IMR-90 (cell line): ENCODE measurements at regions not wholly inside any gene's neighbourhood (a gene's known extent, or its start where the extent isn't known, plus 50 kb on each side); places are given as distances from the start of the nearest gene placed in this dataset.

ENCODE experiments used
- ATAC-seq: fragments of 200-7000 bp; cut with Tn5 transposase; 2 replicates; pipeline ENCODE4 v1.9.1; 2020; ENCODE audit warnings: low read depth, mild to moderate bottlenecking, moderate library complexity
- BruUV-seq: library from RNA; stranded (reverse); fragments of 400-500 nt; replicated peaks from 2 replicates; lab custom pipeline; 2021; lab: Mats Ljungman, UMichigan
- CTCF ChIA-PET: fragments of 300-600 bp; formaldehyde crosslinking; extraction: SDS; loops from one replicate; lab custom pipeline; 2021; ENCODE audit warnings: antibody characterized with exemption; lab: Yijun Ruan, JAX
- POLR2A ChIA-PET: fragments of 300-600 bp; sonication (Branson Sonifier 250); formaldehyde crosslinking; loops from one replicate; lab custom pipeline; 2022; ENCODE audit warnings: antibody characterized with exemption; ENCODE audit not compliant: unreplicated experiment; lab: Charles Lee
- DNase-seq: peaks from one replicate; pipeline ENCODE4 v3.0.0; 2013
- H2AFZ ChIP-seq: replicated peaks from 2 replicates; pipeline ENCODE3; 2013; ENCODE audit warnings: low read length, mild to moderate bottlenecking; ENCODE audit not compliant: poor library complexity
- H2AK5ac ChIP-seq: 2 replicates; pipeline ENCODE4 v1.6.1; 2013; ENCODE audit warnings: low read depth, low read length, inconsistent platforms
- H2AK9ac ChIP-seq: replicated peaks from 2 replicates; pipeline ENCODE3; 2013; ENCODE audit warnings: mild to moderate bottlenecking, low read depth, low read length, moderate library complexity; ENCODE audit not compliant: poor library complexity
- H2BK120ac ChIP-seq: 2 replicates; pipeline ENCODE4 v1.6.1; 2013; ENCODE audit warnings: low read depth, low read length, inconsistent platforms
- H2BK15ac ChIP-seq: 3 replicates; pipeline ENCODE4 v1.6.1; 2013; ENCODE audit warnings: low read depth, low read length, inconsistent platforms
- H2BK20ac ChIP-seq: 2 replicates; pipeline ENCODE4 v1.6.1; 2013; ENCODE audit warnings: low read depth, mild to moderate bottlenecking, inconsistent platforms, low read length, moderate library complexity
- H2BK5ac ChIP-seq: 2 replicates; pipeline ENCODE4 v1.6.1; 2013; ENCODE audit warnings: mild to moderate bottlenecking, low read depth, low read length, inconsistent platforms; ENCODE audit not compliant: poor library complexity, severe bottlenecking
- H3K14ac ChIP-seq: replicated peaks from 2 replicates; pipeline ENCODE4 v1.6.1; 2013; ENCODE audit warnings: low read depth, low read length, inconsistent platforms
- H3K18ac ChIP-seq: 2 replicates; pipeline ENCODE4 v1.6.1; 2013; ENCODE audit warnings: low read depth, low read length, control low read depth
- H3K23ac ChIP-seq: 2 replicates; pipeline ENCODE4 v1.6.1; 2013; ENCODE audit warnings: low read depth, low read length, inconsistent platforms
- H3K27ac ChIP-seq: 2 replicates; pipeline ENCODE4 v1.5.1; 2013; ENCODE audit warnings: mild to moderate bottlenecking, control low read depth, low read length; ENCODE audit not compliant: insufficient read depth
- H3K27me3 ChIP-seq: 2 replicates; pipeline ENCODE4 v1.6.1; 2013; ENCODE audit warnings: low read length; ENCODE audit not compliant: control insufficient read depth, insufficient read depth
- H3K36me3 ChIP-seq: 2 replicates; pipeline ENCODE4 v1.6.1; 2013; ENCODE audit warnings: low read length, mixed read lengths; ENCODE audit not compliant: control insufficient read depth, insufficient read depth
- H3K4ac ChIP-seq: 2 replicates; pipeline ENCODE4 v1.6.1; 2013; ENCODE audit warnings: low read depth, low read length, inconsistent platforms
- H3K4me1 ChIP-seq: 2 replicates; pipeline ENCODE4 v1.6.1; 2013; ENCODE audit warnings: low read length, mixed read lengths; ENCODE audit not compliant: control insufficient read depth, insufficient read depth
- H3K4me2 ChIP-seq: 2 replicates; pipeline ENCODE4 v1.6.1; 2013; ENCODE audit warnings: low read depth, mild to moderate bottlenecking, control low read depth, low read length, moderate library complexity
- H3K4me3 ChIP-seq: 2 replicates; pipeline ENCODE4 v1.5.1; 2013; ENCODE audit warnings: low read depth, mild to moderate bottlenecking, control low read depth, low read length, moderate library complexity; ENCODE audit not compliant: insufficient read depth
- H3K56ac ChIP-seq: 2 replicates; pipeline ENCODE4 v1.6.1; 2013; ENCODE audit warnings: low read length, inconsistent platforms; ENCODE audit not compliant: insufficient read depth; ENCODE audit errors: extremely low read depth
- H3K79me1 ChIP-seq, 2 experiments: 2 replicates each; pipeline ENCODE4 v1.6.1; 2013; ENCODE audit warnings: low read length in 2 of 2, inconsistent platforms in 1 of 2, low read depth in 1 of 2
- H3K9ac ChIP-seq: 2 replicates; pipeline ENCODE4 v1.6.1; 2013; ENCODE audit warnings: low read depth, low read length, control low read depth
- H3K9me1 ChIP-seq: 2 replicates; pipeline ENCODE4 v1.6.1; 2013; ENCODE audit warnings: low read length, inconsistent platforms; ENCODE audit not compliant: insufficient read depth
- H3K9me3 ChIP-seq: 2 replicates; pipeline ENCODE4 v1.6.1; 2013; ENCODE audit warnings: low read length; ENCODE audit not compliant: control insufficient read depth, insufficient read depth
- H4K20me1 ChIP-seq: 2 replicates; pipeline ENCODE4 v1.6.1; 2013; ENCODE audit warnings: low read length, inconsistent platforms; ENCODE audit not compliant: insufficient read depth
- H4K5ac ChIP-seq: 2 replicates; pipeline ENCODE4 v1.6.1; 2013; ENCODE audit warnings: mild to moderate bottlenecking, low read depth, low read length, control low read depth
- H4K8ac ChIP-seq, 2 experiments: 2 replicates each; pipeline ENCODE4 v1.6.1; 2013; ENCODE audit warnings: low read depth in 2 of 2, low read length in 2 of 2, control low read depth in 1 of 2, inconsistent platforms in 1 of 2
- H4K91ac ChIP-seq: 2 replicates; pipeline ENCODE4 v1.6.1; 2013; ENCODE audit warnings: low read depth, low read length, inconsistent platforms; ENCODE audit not compliant: insufficient read depth
- BHLHE40 ChIP-seq: fragments of 150-350 bp; IDR thresholded peaks from 2 replicates; pipeline ENCODE4 v1.6.1; 2016; ENCODE audit warnings: mild to moderate bottlenecking, low read depth, low read length
- CEBPB ChIP-seq: IDR thresholded peaks from 2 replicates; pipeline ENCODE4 v1.6.1; 2012; ENCODE audit warnings: low read depth, low read length, improper control_type of control experiment
- CHD1 ChIP-seq: IDR thresholded peaks from 2 replicates; pipeline ENCODE4 v1.6.1; 2012; ENCODE audit warnings: low read depth, low read length, improper control_type of control experiment
- FOS ChIP-seq: fragments of 150-350 bp; IDR thresholded peaks from 2 replicates; pipeline ENCODE4 v1.6.1; 2016; ENCODE audit warnings: low read depth, low read length
- MAFK ChIP-seq: IDR thresholded peaks from 2 replicates; pipeline ENCODE4 v1.6.1; 2012; ENCODE audit warnings: low read depth, low read length, improper control_type of control experiment
- MAZ ChIP-seq: IDR thresholded peaks from 2 replicates; pipeline ENCODE4 v1.6.1; 2012; ENCODE audit warnings: low read depth, mild to moderate bottlenecking, low read length, improper control_type of control experiment, moderate library complexity, borderline replicate concordance
- MXI1 ChIP-seq: IDR thresholded peaks from 2 replicates; pipeline ENCODE4 v1.6.1; 2012; ENCODE audit warnings: low read depth, mild to moderate bottlenecking, low read length, moderate library complexity, borderline replicate concordance
- NFE2L2 ChIP-seq: fragments of 150-350 bp; IDR thresholded peaks from 2 replicates; pipeline ENCODE4 v1.6.1; 2016; ENCODE audit warnings: low read depth, mild to moderate bottlenecking, low read length
- POLR2A ChIP-seq: IDR thresholded peaks from 2 replicates; pipeline ENCODE4 v1.6.1; 2012; ENCODE audit warnings: mild to moderate bottlenecking, low read depth, low read length
- RAD21 ChIP-seq: IDR thresholded peaks from 2 replicates; pipeline ENCODE4 v1.6.1; 2012; ENCODE audit warnings: low read length, improper control_type of control experiment
- RCOR1 ChIP-seq: IDR thresholded peaks from 2 replicates; pipeline ENCODE4 v1.6.1; 2012; ENCODE audit warnings: mild to moderate bottlenecking, low read length, improper control_type of control experiment; ENCODE audit not compliant: insufficient replicate concordance
- RFX5 ChIP-seq: IDR thresholded peaks from 2 replicates; pipeline ENCODE4 v1.8.0; 2012; ENCODE audit warnings: low read depth, mild to moderate bottlenecking, low read length, moderate library complexity
- SMC3 ChIP-seq: fragments of 150-350 bp; IDR thresholded peaks from 2 replicates; pipeline ENCODE4 v1.6.1; 2016; ENCODE audit warnings: low read depth, mild to moderate bottlenecking, antibody characterized with exemption, low read length, moderate library complexity
- WGBS, 2 experiments: methylation state at CpG; one replicate each; pipeline versions ENCODE4 v1.1.5 to v1.1.7; 2013; ENCODE audit warnings: missing lambda C conversion rate in 2 of 2; ENCODE audit not compliant: insufficient read length in 1 of 2; ENCODE audit errors: extremely low coverage in 2 of 2; 5-methylcytosine and 5-hydroxymethylcytosine counted together
- dilution Hi-C: fragments of 300-500 bp; cut with HindIII; formaldehyde crosslinking; loops from one replicate; pipeline ENCODE4 v1.14.3; 2018; ENCODE audit warnings: low sequenced_read_pairs; ENCODE audit not compliant: unreplicated experiment
- in situ Hi-C: fragments of 300-500 bp; cut with MboI; formaldehyde crosslinking; loops from 3 replicates; pipeline ENCODE4 v1.14.3; 2019; ENCODE audit warnings: low sequenced_read_pairs, inconsistent platforms, mixed read lengths
- intact Hi-C: fragments of 100-400 bp; cut with micrococcal nuclease; formaldehyde crosslinking; loops from 2 replicates; pipeline ENCODE4 v1.10.0; 2022
- TF ChIP-seq, protein P1 (sequence below): fragments of 150-350 bp; IDR thresholded peaks from 2 replicates; pipeline ENCODE4 v1.6.1; 2016; ENCODE audit warnings: low read depth, mild to moderate bottlenecking, low read length, moderate library complexity, borderline replicate concordance
- TF ChIP-seq, protein P2 (sequence below): conservative IDR thresholded peaks from 2 replicates; pipeline ENCODE4 v1.5.1; 2012; ENCODE audit warnings: mild to moderate bottlenecking, low read depth, low read length, improper control_type of control experiment
- TF ChIP-seq, protein P3 (sequence below): fragments of 150-350 bp; IDR thresholded peaks from 2 replicates; pipeline ENCODE4 v1.6.1; 2017; ENCODE audit warnings: mild to moderate bottlenecking, antibody characterized with exemption, low read length, low read depth

DNA sequence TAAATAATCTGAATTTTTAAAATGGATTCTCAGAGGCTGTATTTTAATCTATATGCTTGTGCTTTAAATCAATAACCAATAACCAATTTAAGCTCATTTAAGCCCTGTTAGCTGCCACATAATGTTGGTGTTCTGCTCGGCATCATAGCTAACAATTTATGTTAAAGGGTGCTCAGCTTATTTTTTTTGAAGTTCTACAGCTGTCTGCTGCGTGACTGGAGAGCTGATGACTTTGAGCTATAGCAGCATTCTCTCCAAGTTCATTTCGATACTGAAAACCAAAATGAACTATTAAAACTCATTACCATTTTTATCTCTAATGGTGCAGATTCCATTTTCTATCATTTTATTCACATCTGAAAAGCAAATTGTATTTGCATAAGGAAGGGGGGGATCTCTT lies 357.8 kb downstream of the AJAP1 start:
- H4K8ac ChIP-seq = no peak overlapping the region
- no peaks in the 10 kb centered on the region for H4K20me1 ChIP-seq
- no peak overlapping the region for H3K14ac ChIP-seq
- ATAC-seq (no peak), DNase-seq (no peak)
- H3K4me2 ChIP-seq = no peak overlapping the region
- H3K27ac ChIP-seq = no peak overlapping the region
- dilution Hi-C loops = no loop called here
- ChIA-PET CTCF (no interaction called here), POLR2A (no interaction called here)
- no peak overlapping the region for H2BK120ac ChIP-seq
- intact Hi-C loops = no loop called here
- no peak overlapping the region for H3K4me3 ChIP-seq
- no peak for TF ChIP-seq MAFK
- TF ChIP-seq CHD1 = no peak
- no peak for TF ChIP-seq FOS
- TF ChIP-seq CEBPB = no peak
- no peak for TF ChIP-seq RAD21
- TF ChIP-seq, protein P1, sequence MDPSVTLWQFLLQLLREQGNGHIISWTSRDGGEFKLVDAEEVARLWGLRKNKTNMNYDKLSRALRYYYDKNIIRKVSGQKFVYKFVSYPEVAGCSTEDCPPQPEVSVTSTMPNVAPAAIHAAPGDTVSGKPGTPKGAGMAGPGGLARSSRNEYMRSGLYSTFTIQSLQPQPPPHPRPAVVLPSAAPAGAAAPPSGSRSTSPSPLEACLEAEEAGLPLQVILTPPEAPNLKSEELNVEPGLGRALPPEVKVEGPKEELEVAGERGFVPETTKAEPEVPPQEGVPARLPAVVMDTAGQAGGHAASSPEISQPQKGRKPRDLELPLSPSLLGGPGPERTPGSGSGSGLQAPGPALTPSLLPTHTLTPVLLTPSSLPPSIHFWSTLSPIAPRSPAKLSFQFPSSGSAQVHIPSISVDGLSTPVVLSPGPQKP = no peak
- no peak for TF ChIP-seq MXI1
- no peak for TF ChIP-seq BHLHE40
- TF ChIP-seq MAZ = no peak
- no peak for TF ChIP-seq RCOR1
- TF ChIP-seq, protein P2, sequence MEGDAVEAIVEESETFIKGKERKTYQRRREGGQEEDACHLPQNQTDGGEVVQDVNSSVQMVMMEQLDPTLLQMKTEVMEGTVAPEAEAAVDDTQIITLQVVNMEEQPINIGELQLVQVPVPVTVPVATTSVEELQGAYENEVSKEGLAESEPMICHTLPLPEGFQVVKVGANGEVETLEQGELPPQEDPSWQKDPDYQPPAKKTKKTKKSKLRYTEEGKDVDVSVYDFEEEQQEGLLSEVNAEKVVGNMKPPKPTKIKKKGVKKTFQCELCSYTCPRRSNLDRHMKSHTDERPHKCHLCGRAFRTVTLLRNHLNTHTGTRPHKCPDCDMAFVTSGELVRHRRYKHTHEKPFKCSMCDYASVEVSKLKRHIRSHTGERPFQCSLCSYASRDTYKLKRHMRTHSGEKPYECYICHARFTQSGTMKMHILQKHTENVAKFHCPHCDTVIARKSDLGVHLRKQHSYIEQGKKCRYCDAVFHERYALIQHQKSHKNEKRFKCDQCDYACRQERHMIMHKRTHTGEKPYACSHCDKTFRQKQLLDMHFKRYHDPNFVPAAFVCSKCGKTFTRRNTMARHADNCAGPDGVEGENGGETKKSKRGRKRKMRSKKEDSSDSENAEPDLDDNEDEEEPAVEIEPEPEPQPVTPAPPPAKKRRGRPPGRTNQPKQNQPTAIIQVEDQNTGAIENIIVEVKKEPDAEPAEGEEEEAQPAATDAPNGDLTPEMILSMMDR = no peak
- TF ChIP-seq RFX5 = no peak
- TF ChIP-seq NFE2L2 = no peak
- no peak for TF ChIP-seq SMC3
- TF ChIP-seq POLR2A = no peak
- TF ChIP-seq, protein P3, sequence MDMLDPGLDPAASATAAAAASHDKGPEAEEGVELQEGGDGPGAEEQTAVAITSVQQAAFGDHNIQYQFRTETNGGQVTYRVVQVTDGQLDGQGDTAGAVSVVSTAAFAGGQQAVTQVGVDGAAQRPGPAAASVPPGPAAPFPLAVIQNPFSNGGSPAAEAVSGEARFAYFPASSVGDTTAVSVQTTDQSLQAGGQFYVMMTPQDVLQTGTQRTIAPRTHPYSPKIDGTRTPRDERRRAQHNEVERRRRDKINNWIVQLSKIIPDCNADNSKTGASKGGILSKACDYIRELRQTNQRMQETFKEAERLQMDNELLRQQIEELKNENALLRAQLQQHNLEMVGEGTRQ = no peak
- no peak overlapping the region for H3K56ac ChIP-seq
- no peak overlapping the region for H3K23ac ChIP-seq
- no peak overlapping the region for H4K5ac ChIP-seq
- no peak overlapping the region for H2AK5ac ChIP-seq
- WGBS, 2 experiments = no CpG with 5 or more reads among the region's 3 CpGs
- H2BK5ac ChIP-seq = no peak overlapping the region
- no peaks in the 10 kb centered on the region for H3K9me1 ChIP-seq
- no peaks in the 10 kb centered on the region for H3K79me1 ChIP-seq
- H3K27me3 ChIP-seq = no peaks in the 10 kb centered on the region
- no peaks in the 10 kb centered on the region for H3K4me1 ChIP-seq
- peaks cover 48% of the 10 kb centered on the region for H3K9me3 ChIP-seq
- H3K9ac ChIP-seq = no peak overlapping the region
- no peak overlapping the region for H3K18ac ChIP-seq
- no peak overlapping the region for H3K4ac ChIP-seq
- no peak overlapping the region for H2AK9ac ChIP-seq
- no peak overlapping the region for H2BK15ac ChIP-seq
- BruUV-seq = no TSS peak
- no peak overlapping the region for H2AFZ ChIP-seq
- H4K91ac ChIP-seq = no peak overlapping the region
- no peak overlapping the region for H2BK20ac ChIP-seq
- no peaks in the 10 kb centered on the region for H3K36me3 ChIP-seq
- in situ Hi-C loops = no loop called here
